ENCODE measurements at regions not wholly inside any gene's neighbourhood (a gene's known extent, or its start where the extent isn't known, plus 50 kb on each side); places are given as distances from the start of the nearest gene placed in this dataset.
A peak's percentile ranks its signal among the peaks of the same experiment; 100 is the strongest.

GRCh38 chr4:10173037-10173753 lies 56.6 kb upstream of the WDR1 start:
- Histone ChIP-seq H3K23me2 (ENCODE audit: insufficient read length, low read depth, low read length, poor library complexity, severe bottlenecking) (no peaks in the 10 kb centered on the region), H3K79me1 (ENCODE audit: insufficient read depth, low read depth, low read length, poor library complexity, severe bottlenecking) (no peaks in the 10 kb centered on the region), H3K27ac (ENCODE audit: insufficient read length, low read depth, low read length) (no peak overlapping the region), H2BK5ac (ENCODE audit: insufficient read length, low read length) (no peak overlapping the region), H2AK5ac (ENCODE audit: insufficient read length, low read length) (no peak overlapping the region), H2BK15ac (ENCODE audit: low read depth, low read length) (no peak overlapping the region), H3K27me3 (ENCODE audit: insufficient read depth, low read length) (no peaks in the 10 kb centered on the region), H3K9me3 (ENCODE audit: control insufficient read depth, low read depth, low read length) (no peaks in the 10 kb centered on the region), H3K9ac (ENCODE audit: extremely low read depth, insufficient read length, low read length) (no peak overlapping the region), H3K23ac (ENCODE audit: insufficient read length, low read depth, low read length) (no peak overlapping the region), H3K56ac (ENCODE audit: insufficient read length, low read depth, low read length) (no peak overlapping the region), H3K4me1 (ENCODE audit: insufficient read depth, low read length) (peaks cover 3% of the 10 kb centered on the region; the same call in 1 of the 2 replicates), H2AFZ (ENCODE audit: low read length) (no peak overlapping the region), H3K79me2 (ENCODE audit: insufficient read depth, low read length) (no peaks in the 10 kb centered on the region), H4K20me1 (ENCODE audit: control insufficient read depth, insufficient read depth, insufficient read length) (no peaks in the 10 kb centered on the region), H2BK20ac (ENCODE audit: low read depth, low read length, poor library complexity, severe bottlenecking) (no peak overlapping the region), H3K4me2 (ENCODE audit: insufficient read depth, insufficient read length, low read length) (no peak overlapping the region), H3T11ph (ENCODE audit: low read length) (no peak overlapping the region), H4K5ac (ENCODE audit: insufficient read length, low read depth, low read length) (no peak overlapping the region), H3K4ac (ENCODE audit: low read depth, low read length) (no peak overlapping the region), H3K14ac (ENCODE audit: insufficient read depth, low read length) (no peak overlapping the region), H3K18ac (ENCODE audit: insufficient read length, low read depth, low read length) (no peak overlapping the region), H2BK120ac (ENCODE audit: low read depth, low read length, poor library complexity, severe bottlenecking) (no peak overlapping the region), H2BK12ac (ENCODE audit: insufficient read length, low read depth, low read length) (no peak overlapping the region), H4K8ac (replicated peaks; ENCODE audit: insufficient read length, low read depth, low read length) (no peak overlapping the region), H4K91ac (ENCODE audit: insufficient read length, low read depth, low read length) (no peak overlapping the region)
- peak; percentile 41 for DNase-seq
- Mint-ChIP-seq H3K27me3 (ENCODE audit: low read depth) (peaks cover 2% of the 10 kb centered on the region; the same call in 1 of the 2 replicates), H3K27ac (no peak overlapping the region), H3K4me3 (no peak overlapping the region), H3K36me3 (ENCODE audit: insufficient read depth in 1 of 3, low read depth in 3 of 3) (no peaks in the 10 kb centered on the region), H3K9me3 (no peaks in the 10 kb centered on the region; a peak in 1 of 5 replicates), H3K4me1 (peaks cover 9 to 16% of the 10 kb centered on the region in 2 experiments)
- no CpG with 5 or more reads among the region's 9 CpGs for WGBS (ENCODE audit: extremely low coverage, insufficient read length, low lambda C conversion rate)
- peak; percentile 26; the same call in 2 of the 3 replicates for TF ChIP-seq CTCF (conservative IDR thresholded peaks at IDR 0.05)
